CD14-positive monocyte (primary cell): ENCODE measurements at regions not wholly inside any gene's neighbourhood (a gene's known extent, or its start where the extent isn't known, plus 50 kb on each side); places are given as distances from the start of the nearest gene placed in this dataset.

Experiments used
- DNase-seq, 3 donors: peaks; one replicate each; pipeline ENCODE4 v3.0.0-alpha.2; 2011 to 2022
- H2AFZ ChIP-seq: 2 replicates; pipeline ENCODE4 v1.6.0; 2012; ENCODE audit warnings: mild to moderate bottlenecking, low read depth, low read length, inconsistent platforms; ENCODE audit not compliant: insufficient read depth, poor library complexity, severe bottlenecking
- H3K27ac ChIP-seq, 2 donors: 1 replicate in 1 of 2; 2 replicates in 1 of 2; pipeline ENCODE4 v1.5.1; 2012 to 2013; ENCODE audit warnings: low read length in 2 of 2, control low read depth in 1 of 2, inconsistent platforms in 1 of 2, low read depth in 1 of 2, mild to moderate bottlenecking in 1 of 2
- H3K27me3 ChIP-seq, 2 donors: one replicate each; pipeline versions ENCODE4 v1.6.0 to v1.6.1; 2011 to 2013; ENCODE audit warnings: low read length in 2 of 2; ENCODE audit not compliant: control insufficient read depth in 2 of 2, insufficient read depth in 2 of 2
- H3K36me3 ChIP-seq, 2 donors: replicated peaks in 1 of 2; 1 replicate in 1 of 2; 2 replicates in 1 of 2; pipeline versions ENCODE4 v1.5.1 to v1.6.1; 2012 to 2013; ENCODE audit warnings: low read length in 2 of 2, control low read depth in 1 of 2, inconsistent platforms in 1 of 2, mild to moderate bottlenecking in 1 of 2; ENCODE audit not compliant: insufficient read depth in 2 of 2, control insufficient read depth in 1 of 2
- H3K4me1 ChIP-seq, 2 donors: 1 replicate in 1 of 2; 2 replicates in 1 of 2; pipeline versions ENCODE4 v1.5.1 to v1.6.1; 2012 to 2013; ENCODE audit warnings: low read length in 2 of 2, control low read depth in 1 of 2, inconsistent platforms in 1 of 2, mild to moderate bottlenecking in 1 of 2, moderate library complexity in 1 of 2; ENCODE audit not compliant: insufficient read depth in 2 of 2, control insufficient read depth in 1 of 2
- H3K4me2 ChIP-seq: replicated peaks from 2 replicates; pipeline ENCODE3; 2012; ENCODE audit warnings: low read length, moderate library complexity, mild to moderate bottlenecking; ENCODE audit not compliant: poor library complexity, severe bottlenecking; ENCODE audit errors: extremely low read depth
- H3K4me3 ChIP-seq, 3 experiments: fragments of 200-600 bp in 1 of 3; sonication (generic) in 1 of 3; replicated peaks in 1 of 3; 1 replicate in 2 of 3; 2 replicates in 1 of 3; pipeline ENCODE4 v1.5.1; 2011 to 2013; ENCODE audit warnings: low read length in 3 of 3, mild to moderate bottlenecking in 3 of 3, control low read depth in 2 of 3, low read depth in 2 of 3, inconsistent platforms in 1 of 3, moderate library complexity in 1 of 3
- H3K79me2 ChIP-seq: 2 replicates; pipeline ENCODE4 v1.6.0; 2012; ENCODE audit warnings: mild to moderate bottlenecking, control low read depth, inconsistent platforms, low read length, moderate library complexity; ENCODE audit not compliant: insufficient read depth
- H3K9ac ChIP-seq: 2 replicates; pipeline ENCODE4 v1.6.0; 2017; ENCODE audit warnings: low read length, mild to moderate bottlenecking; ENCODE audit not compliant: insufficient read depth, poor library complexity, severe bottlenecking
- H3K9me3 ChIP-seq, 2 donors: replicated peaks in 1 of 2; 1 replicate in 1 of 2; 2 replicates in 1 of 2; pipeline versions ENCODE4 v1.5.1 to v1.6.1; 2012 to 2013; ENCODE audit warnings: low read length in 2 of 2, control low read depth in 1 of 2; ENCODE audit not compliant: control insufficient read depth in 1 of 2, insufficient read depth in 1 of 2
- H4K20me1 ChIP-seq: 2 replicates; pipeline ENCODE4 v1.6.0; 2012; ENCODE audit warnings: mild to moderate bottlenecking, low read length, control low read depth, moderate library complexity; ENCODE audit not compliant: insufficient read depth
- H3K27ac Mint-ChIP-seq, 7 donors: one replicate each; pipeline ENCODE4 v1.8.0; 2020; ENCODE audit warnings: mild to moderate bottlenecking in 7 of 7, mixed read lengths in 7 of 7, moderate library complexity in 6 of 7, inconsistent platforms in 2 of 7
- H3K27me3 Mint-ChIP-seq, 3 donors: one replicate each; pipeline ENCODE4 v1.8.0; 2021 to 2022; ENCODE audit warnings: low read depth in 3 of 3, mild to moderate bottlenecking in 3 of 3, mixed read lengths in 3 of 3, moderate library complexity in 3 of 3, inconsistent platforms in 1 of 3
- H3K36me3 Mint-ChIP-seq, 2 donors: one replicate each; pipeline ENCODE4 v1.8.0; 2020; ENCODE audit warnings: mixed read lengths in 2 of 2, inconsistent platforms in 1 of 2, mild to moderate bottlenecking in 1 of 2
- H3K4me1 Mint-ChIP-seq: one replicate; pipeline ENCODE4 v1.8.0; 2020; ENCODE audit warnings: mild to moderate bottlenecking, mixed read lengths
- H3K4me3 Mint-ChIP-seq, 2 donors: one replicate each; pipeline ENCODE4 v1.8.0; 2020; ENCODE audit warnings: mild to moderate bottlenecking in 2 of 2, mixed read lengths in 2 of 2, moderate library complexity in 1 of 2
- H3K9me3 Mint-ChIP-seq, 7 donors: one replicate each; pipeline ENCODE4 v1.8.0; 2020 to 2022; ENCODE audit warnings: mixed read lengths in 7 of 7, mild to moderate bottlenecking in 6 of 7, moderate library complexity in 6 of 7, inconsistent platforms in 2 of 7
- CTCF ChIP-seq: fragments of 200-600 bp; IDR thresholded peaks from one replicate; pipeline ENCODE4 v1.8.0; 2022; ENCODE audit warnings: antibody characterized with exemption, mild to moderate bottlenecking
- WGBS: methylation state at CpG from one replicate; pipeline ENCODE4 v1.1.5; 2013; ENCODE audit warnings: missing lambda C conversion rate; ENCODE audit not compliant: insufficient coverage; 5-methylcytosine and 5-hydroxymethylcytosine counted together
- intact Hi-C, 2 donors: fragments of 100-400 bp; cut with micrococcal nuclease; formaldehyde crosslinking; loops; one replicate each; pipeline versions ENCODE4 v1.15.0 to v1.15.1; 2023

GRCh38 chr16:86898386-86898785 is 320.0 kb downstream of the FOXL1 start:
- Histone ChIP-seq H3K79me2 (no peaks in the 10 kb centered on the region), H3K36me3 (no peaks in the 10 kb centered on the region), H4K20me1 (no peaks in the 10 kb centered on the region), H3K4me2 (no peak overlapping the region), H3K27ac (no peak overlapping the region), H3K4me1 (no peaks in the 10 kb centered on the region), H3K4me3 (no peak overlapping the region), H3K9ac (no peak overlapping the region), H2AFZ (no peak overlapping the region), H3K27me3 (no peaks in the 10 kb centered on the region), H3K9me3 (no peaks in the 10 kb centered on the region)
- Mint-ChIP-seq H3K36me3 (no peaks in the 10 kb centered on the region), H3K9me3 (peaks cover 0 to 2% (median 0%) of the 10 kb centered on the region in 7 donors), H3K27ac (no peak overlapping the region), H3K4me3 (no peak overlapping the region), H3K27me3 (peaks cover 4 to 10% (median 5%) of the 10 kb centered on the region in 3 donors), H3K4me1 (no peaks in the 10 kb centered on the region)
- 97% methylated on average over 5 of the region's 5 CpGs for WGBS
- no peak for DNase-seq
- intact Hi-C loops = no loop called here
- no peak for TF ChIP-seq CTCF

GRCh38 chr16:86899151-86899550 is 320.8 kb downstream of the FOXL1 start:
- peaks cover 0 to 2% (median 0%) of the 10 kb centered on the region in 7 donors for H3K9me3 Mint-ChIP-seq
- H3K4me2 ChIP-seq = no peak overlapping the region
- no peak overlapping the region for H3K27ac ChIP-seq
- H3K9me3 ChIP-seq = no peaks in the 10 kb centered on the region
- no peak overlapping the region for H3K9ac ChIP-seq
- no peaks in the 10 kb centered on the region for H3K36me3 Mint-ChIP-seq
- intact Hi-C loops = no loop called here
- peaks cover 4 to 10% (median 5%) of the 10 kb centered on the region in 3 donors for H3K27me3 Mint-ChIP-seq
- H3K4me1 ChIP-seq = no peaks in the 10 kb centered on the region
- no peak overlapping the region for H2AFZ ChIP-seq
- H3K4me3 Mint-ChIP-seq = no peak overlapping the region
- TF ChIP-seq CTCF = no peak
- DNase-seq = no peak
- no peaks in the 10 kb centered on the region for H3K27me3 ChIP-seq
- H3K27ac Mint-ChIP-seq = no peak overlapping the region
- H4K20me1 ChIP-seq = no peaks in the 10 kb centered on the region
- H3K4me1 Mint-ChIP-seq = no peaks in the 10 kb centered on the region
- WGBS = 85% methylated on average over 5 of the region's 6 CpGs
- no peak overlapping the region for H3K4me3 ChIP-seq
- H3K36me3 ChIP-seq = no peaks in the 10 kb centered on the region
- H3K79me2 ChIP-seq = no peaks in the 10 kb centered on the region
